ENCODE measurements at regions not wholly inside any gene's neighbourhood (a gene's known extent, or its start where the extent isn't known, plus 50 kb on each side); places are given as distances from the start of the nearest gene placed in this dataset.

DNA sequence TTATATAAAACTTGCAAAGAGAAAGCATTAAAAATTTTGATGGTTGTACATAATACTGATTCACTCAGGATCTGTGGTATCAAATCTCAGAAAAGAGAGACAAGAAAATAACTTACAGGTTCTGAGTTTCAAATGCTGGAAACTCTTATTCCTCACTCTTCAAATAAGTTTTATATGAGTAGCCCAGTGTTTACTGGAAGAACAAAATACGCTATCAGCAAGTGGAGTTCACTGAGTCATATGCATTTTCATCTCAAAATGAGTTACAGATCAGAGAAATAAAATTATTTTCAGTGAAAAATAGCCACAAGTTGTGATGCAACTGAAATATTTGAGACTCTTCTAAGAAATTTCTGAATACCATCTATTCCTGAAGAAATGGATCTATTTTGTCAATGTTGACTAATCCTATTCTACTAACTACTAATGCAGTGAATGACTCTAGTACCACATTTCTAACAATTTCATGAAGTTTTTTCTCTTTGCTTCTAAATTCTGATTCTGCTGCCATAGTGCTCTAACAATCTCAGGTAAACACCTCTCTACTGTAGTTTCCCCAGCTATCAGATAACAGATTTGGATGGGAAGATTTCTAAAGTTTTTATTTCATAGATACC is 391.7 kb downstream of the ZEB2 start:
- TF ChIP-seq, protein P1, sequence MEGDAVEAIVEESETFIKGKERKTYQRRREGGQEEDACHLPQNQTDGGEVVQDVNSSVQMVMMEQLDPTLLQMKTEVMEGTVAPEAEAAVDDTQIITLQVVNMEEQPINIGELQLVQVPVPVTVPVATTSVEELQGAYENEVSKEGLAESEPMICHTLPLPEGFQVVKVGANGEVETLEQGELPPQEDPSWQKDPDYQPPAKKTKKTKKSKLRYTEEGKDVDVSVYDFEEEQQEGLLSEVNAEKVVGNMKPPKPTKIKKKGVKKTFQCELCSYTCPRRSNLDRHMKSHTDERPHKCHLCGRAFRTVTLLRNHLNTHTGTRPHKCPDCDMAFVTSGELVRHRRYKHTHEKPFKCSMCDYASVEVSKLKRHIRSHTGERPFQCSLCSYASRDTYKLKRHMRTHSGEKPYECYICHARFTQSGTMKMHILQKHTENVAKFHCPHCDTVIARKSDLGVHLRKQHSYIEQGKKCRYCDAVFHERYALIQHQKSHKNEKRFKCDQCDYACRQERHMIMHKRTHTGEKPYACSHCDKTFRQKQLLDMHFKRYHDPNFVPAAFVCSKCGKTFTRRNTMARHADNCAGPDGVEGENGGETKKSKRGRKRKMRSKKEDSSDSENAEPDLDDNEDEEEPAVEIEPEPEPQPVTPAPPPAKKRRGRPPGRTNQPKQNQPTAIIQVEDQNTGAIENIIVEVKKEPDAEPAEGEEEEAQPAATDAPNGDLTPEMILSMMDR (IDR thresholded peaks at IDR 0.05; ENCODE audit: low read depth, low read length): no peak
- Histone ChIP-seq H3K27ac (ENCODE audit: low read depth, low read length) (no peak overlapping the region), H3K4me3 (ENCODE audit: low read depth, low read length) (no peak overlapping the region), H3K9me3 (ENCODE audit: control insufficient read depth, insufficient read depth, low read length) (no peaks in the 10 kb centered on the region), H3K27me3 (ENCODE audit: control insufficient read depth, insufficient read depth, low read length) (no peaks in the 10 kb centered on the region)
- ChIA-PET POLR2A (no interaction called here), CTCF (no interaction called here)
- DNase-seq (ENCODE audit: low read depth, low spot score): no peak

DNA sequence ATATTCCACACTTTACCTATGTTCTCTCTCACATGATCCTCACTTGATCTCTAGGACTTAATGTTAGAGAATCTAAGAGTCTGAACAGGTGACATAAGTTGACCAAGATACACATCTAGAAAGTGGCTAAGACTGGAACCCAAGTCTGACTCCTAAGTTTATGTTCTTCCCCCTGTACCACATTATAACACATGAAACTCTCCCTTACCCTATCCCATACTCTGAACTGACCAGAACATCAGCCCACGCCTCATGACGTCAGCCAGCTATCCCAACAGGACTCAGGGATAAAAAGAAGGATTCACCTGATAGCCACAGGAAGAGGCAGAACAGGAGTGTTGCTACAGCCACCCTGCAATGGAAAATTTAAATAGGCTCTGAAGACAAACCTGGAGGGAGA is 392.2 kb downstream of the ZEB2 start:
- CTCF ChIA-PET: no interaction called here
- Histone ChIP-seq H3K9me3 (ENCODE audit: control insufficient read depth, insufficient read depth, low read length) (no peaks in the 10 kb centered on the region), H3K27ac (ENCODE audit: low read depth, low read length) (no peak overlapping the region), H3K4me3 (ENCODE audit: low read depth, low read length) (no peak overlapping the region), H3K27me3 (ENCODE audit: control insufficient read depth, insufficient read depth, low read length) (no peaks in the 10 kb centered on the region)
- POLR2A ChIA-PET: no interaction called here
- DNase-seq (ENCODE audit: low read depth, low spot score): no peak
- TF ChIP-seq, protein P1 (IDR thresholded peaks at IDR 0.05; ENCODE audit: low read depth, low read length): no peak

DNA sequence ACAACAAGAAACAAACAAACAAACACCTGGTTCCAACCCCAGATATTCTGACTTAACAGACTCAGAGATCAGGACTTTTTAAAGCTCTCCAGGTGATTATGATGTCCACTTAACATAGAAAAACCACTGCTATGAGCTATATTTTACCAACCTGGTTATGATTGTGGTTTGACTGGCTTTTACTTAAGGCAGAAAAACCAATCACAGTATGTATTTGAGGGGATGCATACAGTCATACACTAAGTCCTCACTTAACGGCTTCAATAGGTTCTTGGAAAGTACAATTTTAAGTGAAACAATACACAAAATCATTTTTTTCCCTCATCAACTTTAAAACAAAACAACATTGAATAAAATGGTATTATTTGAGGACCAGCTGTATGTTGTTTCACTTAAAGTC is 393.6 kb downstream of the ZEB2 start:
- POLR2A ChIA-PET: no interaction called here
- CTCF ChIA-PET: no interaction called here
- H3K27me3 ChIP-seq (ENCODE audit: control insufficient read depth, insufficient read depth, low read length): no peaks in the 10 kb centered on the region
- no peak overlapping the region for H3K4me3 ChIP-seq (ENCODE audit: low read depth, low read length)
- no peaks in the 10 kb centered on the region for H3K9me3 ChIP-seq (ENCODE audit: control insufficient read depth, insufficient read depth, low read length)
- TF ChIP-seq, protein P1 (IDR thresholded peaks at IDR 0.05; ENCODE audit: low read depth, low read length): no peak
- no peak for DNase-seq (ENCODE audit: low read depth, low spot score)
- no peak overlapping the region for H3K27ac ChIP-seq (ENCODE audit: low read depth, low read length)

DNA sequence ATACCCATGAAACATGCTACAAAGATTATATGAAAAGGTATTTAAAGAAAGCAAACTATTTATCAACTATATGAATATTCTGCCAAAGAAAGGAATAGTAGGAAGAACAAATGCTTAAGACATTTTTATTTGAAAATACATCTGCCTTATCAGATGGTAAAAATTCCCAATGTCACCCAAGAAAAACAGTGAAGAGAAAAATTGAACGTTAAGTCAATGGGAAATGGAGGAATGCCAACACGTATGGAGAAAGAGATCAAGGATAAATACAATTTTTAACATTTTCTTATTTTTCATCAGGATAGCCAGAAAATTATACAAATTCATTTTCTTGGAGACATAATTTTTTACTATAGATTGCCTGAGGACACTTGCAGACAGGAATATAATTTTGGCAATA is 394.2 kb downstream of the ZEB2 start:
- CTCF ChIA-PET: interaction anchor here (0.7 kb wide), 1 partner anchor 551 kb away, joined by 6 read pairs; no protein-coding TSS in a partner anchor
- H3K27me3 ChIP-seq (ENCODE audit: control insufficient read depth, insufficient read depth, low read length): no peaks in the 10 kb centered on the region
- no peaks in the 10 kb centered on the region for H3K9me3 ChIP-seq (ENCODE audit: control insufficient read depth, insufficient read depth, low read length)
- H3K4me3 ChIP-seq (ENCODE audit: low read depth, low read length): no peak overlapping the region
- DNase-seq (ENCODE audit: low read depth, low spot score): no peak
- TF ChIP-seq, protein P1 (IDR thresholded peaks at IDR 0.05; ENCODE audit: low read depth, low read length): no peak
- POLR2A ChIA-PET: no interaction called here
- H3K27ac ChIP-seq (ENCODE audit: low read depth, low read length): no peak overlapping the region

DNA sequence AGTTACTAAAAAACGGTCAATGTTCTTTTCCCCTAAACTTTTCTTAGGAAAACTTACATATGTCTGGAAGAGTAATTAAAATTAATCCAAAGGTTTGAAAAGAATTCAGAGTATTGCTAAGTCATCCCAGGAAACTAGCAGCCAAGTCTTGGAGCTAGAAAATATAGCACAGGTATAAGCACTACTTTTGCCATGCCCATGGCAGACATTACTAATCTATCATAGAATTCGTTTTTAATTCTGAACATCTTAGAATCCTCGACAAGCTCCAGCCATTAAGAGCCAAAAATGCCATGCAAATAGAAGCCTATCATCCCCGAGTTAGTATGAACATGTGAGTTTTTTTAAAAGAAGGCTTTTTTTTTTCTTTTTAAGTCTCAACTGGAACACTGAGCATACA is 395.0 kb downstream of the ZEB2 start:
- POLR2A ChIA-PET: no interaction called here

More for the DNA sequence above, 395.0 kb downstream of the ZEB2 start:
- no peaks in the 10 kb centered on the region for H3K9me3 ChIP-seq (ENCODE audit: control insufficient read depth, insufficient read depth, low read length)
- no peak overlapping the region for H3K27ac ChIP-seq (ENCODE audit: low read depth, low read length)
- TF ChIP-seq, protein P1 (IDR thresholded peaks at IDR 0.05; ENCODE audit: low read depth, low read length): no peak
- H3K4me3 ChIP-seq (ENCODE audit: low read depth, low read length): no peak overlapping the region
- H3K27me3 ChIP-seq (ENCODE audit: control insufficient read depth, insufficient read depth, low read length): no peaks in the 10 kb centered on the region
- no peak for DNase-seq (ENCODE audit: low read depth, low spot score)
- CTCF ChIA-PET: interaction anchor here (0.7 kb wide), 1 partner anchor 550 kb away, joined by 6 read pairs; no protein-coding TSS in a partner anchor
